ENCODE measurements at regions not wholly inside any gene's neighbourhood (a gene's known extent, or its start where the extent isn't known, plus 50 kb on each side); places are given as distances from the start of the nearest gene placed in this dataset.

DNA sequence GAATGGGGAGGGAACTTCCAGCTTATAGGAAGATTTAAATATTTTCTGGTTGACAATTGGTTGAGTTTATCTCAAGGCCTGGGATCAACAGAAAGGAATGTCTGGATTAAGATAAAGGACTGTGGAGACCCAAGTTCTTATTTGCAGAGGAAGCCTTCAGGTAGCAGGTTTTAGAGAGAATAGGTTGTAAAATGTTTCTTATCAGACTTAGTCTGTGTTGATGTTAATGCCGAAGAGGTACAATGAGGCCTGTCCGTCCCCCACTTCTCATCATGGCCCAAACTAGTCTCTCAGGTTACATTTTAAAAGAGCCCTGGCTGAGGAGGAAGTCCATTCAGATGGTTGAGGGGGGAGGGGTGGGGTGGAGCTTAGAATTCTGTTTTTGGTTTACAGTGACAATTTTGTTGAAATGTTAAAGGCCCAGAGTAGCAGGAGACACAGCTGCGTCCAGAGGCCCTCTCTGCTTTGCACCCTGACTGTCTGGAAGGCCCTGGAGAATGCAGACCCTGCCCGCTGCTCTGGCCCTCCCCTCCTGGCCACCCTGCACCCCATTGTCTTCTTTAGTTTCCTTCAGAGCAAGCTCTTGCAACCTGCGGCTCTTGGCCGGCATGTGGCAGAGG lies 672.5 kb upstream of the TMEM132C start (continued):
- TF ChIP-seq CTBP2 (IDR thresholded peaks at IDR 0.05; ENCODE audit: borderline replicate concordance, insufficient read depth, insufficient read length, low read length) (peak; percentile 80), POLR2AphosphoS5 (IDR thresholded peaks at IDR 0.05; ENCODE audit: low read depth, low read length) (peak; percentile 41; the same call in 1 of the 2 replicates), HDAC2 (IDR thresholded peaks at IDR 0.05; ENCODE audit: borderline replicate concordance in 1 of 2, low read depth in 2 of 2, low read length in 2 of 2) (no peak), RNF2 (IDR thresholded peaks at IDR 0.05; ENCODE audit: borderline replicate concordance, low read depth, low read length, missing control alignments, poor library complexity, severe bottlenecking) (no peak), CHD2 (IDR thresholded peaks at IDR 0.05; ENCODE audit: low read length) (no peak), POLR2A (IDR thresholded peaks at IDR 0.05; ENCODE audit: control extremely low read depth in 1 of 2, low read depth in 2 of 2, low read length in 2 of 2) (peak in 1 of 2 experiments; percentile 48; a peak in 1 of 3 replicates), TEAD4 (IDR thresholded peaks at IDR 0.05; ENCODE audit: low read depth, low read length) (no peak), NRF1 (IDR thresholded peaks at IDR 0.05; ENCODE audit: low read depth, low read length) (no peak), TAF7 (optimal IDR thresholded peaks at IDR 0.05; ENCODE audit: borderline replicate concordance, low read depth, low read length) (no peak), KDM4A (IDR thresholded peaks at IDR 0.05; ENCODE audit: low read depth, low read length, severe bottlenecking) (peak; percentile 31), BCL11A (IDR thresholded peaks at IDR 0.05; ENCODE audit: low read depth in 2 of 2, low read length in 2 of 2) (no peak), ZNF274 (IDR thresholded peaks at IDR 0.05; ENCODE audit: borderline replicate concordance, extremely low read depth, low read length) (no peak), SIRT6 (IDR thresholded peaks at IDR 0.05; ENCODE audit: low read length) (no peak), EP300 (IDR thresholded peaks at IDR 0.05; ENCODE audit: borderline replicate concordance in 1 of 2, low read depth in 2 of 2, low read length in 2 of 2) (no peak), TCF12 (IDR thresholded peaks at IDR 0.05; ENCODE audit: low read depth, low read length) (0 out of 2 replicates have a peak, but pooled peaks have one; percentile 58), SP1 (IDR thresholded peaks at IDR 0.05; ENCODE audit: low read depth, low read length) (peak; percentile 56; the same call in 1 of the 2 replicates), CHD1 (IDR thresholded peaks at IDR 0.05; ENCODE audit: low read depth, low read length) (no peak), KDM5A (IDR thresholded peaks at IDR 0.05; ENCODE audit: low read length) (no peak), SRF (IDR thresholded peaks at IDR 0.05; ENCODE audit: low read depth, low read length) (no peak)
- TF ChIP-seq, protein P1, sequence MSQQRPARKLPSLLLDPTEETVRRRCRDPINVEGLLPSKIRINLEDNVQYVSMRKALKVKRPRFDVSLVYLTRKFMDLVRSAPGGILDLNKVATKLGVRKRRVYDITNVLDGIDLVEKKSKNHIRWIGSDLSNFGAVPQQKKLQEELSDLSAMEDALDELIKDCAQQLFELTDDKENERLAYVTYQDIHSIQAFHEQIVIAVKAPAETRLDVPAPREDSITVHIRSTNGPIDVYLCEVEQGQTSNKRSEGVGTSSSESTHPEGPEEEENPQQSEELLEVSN (IDR thresholded peaks at IDR 0.05), result no peak
- TF ChIP-seq, protein P2, sequence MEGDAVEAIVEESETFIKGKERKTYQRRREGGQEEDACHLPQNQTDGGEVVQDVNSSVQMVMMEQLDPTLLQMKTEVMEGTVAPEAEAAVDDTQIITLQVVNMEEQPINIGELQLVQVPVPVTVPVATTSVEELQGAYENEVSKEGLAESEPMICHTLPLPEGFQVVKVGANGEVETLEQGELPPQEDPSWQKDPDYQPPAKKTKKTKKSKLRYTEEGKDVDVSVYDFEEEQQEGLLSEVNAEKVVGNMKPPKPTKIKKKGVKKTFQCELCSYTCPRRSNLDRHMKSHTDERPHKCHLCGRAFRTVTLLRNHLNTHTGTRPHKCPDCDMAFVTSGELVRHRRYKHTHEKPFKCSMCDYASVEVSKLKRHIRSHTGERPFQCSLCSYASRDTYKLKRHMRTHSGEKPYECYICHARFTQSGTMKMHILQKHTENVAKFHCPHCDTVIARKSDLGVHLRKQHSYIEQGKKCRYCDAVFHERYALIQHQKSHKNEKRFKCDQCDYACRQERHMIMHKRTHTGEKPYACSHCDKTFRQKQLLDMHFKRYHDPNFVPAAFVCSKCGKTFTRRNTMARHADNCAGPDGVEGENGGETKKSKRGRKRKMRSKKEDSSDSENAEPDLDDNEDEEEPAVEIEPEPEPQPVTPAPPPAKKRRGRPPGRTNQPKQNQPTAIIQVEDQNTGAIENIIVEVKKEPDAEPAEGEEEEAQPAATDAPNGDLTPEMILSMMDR (IDR thresholded peaks at IDR 0.05; ENCODE audit: control extremely low read depth in 1 of 3, insufficient read depth in 1 of 3, low read depth in 1 of 3, low read length in 3 of 3), result no peak
- TF ChIP-seq, protein P3, sequence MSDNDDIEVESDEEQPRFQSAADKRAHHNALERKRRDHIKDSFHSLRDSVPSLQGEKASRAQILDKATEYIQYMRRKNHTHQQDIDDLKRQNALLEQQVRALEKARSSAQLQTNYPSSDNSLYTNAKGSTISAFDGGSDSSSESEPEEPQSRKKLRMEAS (IDR thresholded peaks at IDR 0.05), result no peak
